OCI-LY7 (cell line): ENCODE measurements at regions not wholly inside any gene's neighbourhood (a gene's known extent, or its start where the extent isn't known, plus 50 kb on each side); places are given as distances from the start of the nearest gene placed in this dataset.

ENCODE experiments used
- CTCF ChIP-seq: fragments of 200-600 bp; sonication (generic); conservative IDR thresholded peaks from 2 replicates; pipeline ENCODE4 v1.5.1; 2014; ENCODE audit warnings: mild to moderate bottlenecking, antibody characterized with exemption, low read length, moderate library complexity, mixed read lengths
- EZH2phosphoT487 ChIP-seq: fragments of 200-600 bp; sonication (generic); IDR thresholded peaks from 2 replicates; pipeline ENCODE4 v1.6.1; 2018; ENCODE audit warnings: low read depth, borderline replicate concordance, mild to moderate bottlenecking, mixed run types, antibody characterized with exemption, low read length, moderate library complexity, mixed read lengths

DNA sequence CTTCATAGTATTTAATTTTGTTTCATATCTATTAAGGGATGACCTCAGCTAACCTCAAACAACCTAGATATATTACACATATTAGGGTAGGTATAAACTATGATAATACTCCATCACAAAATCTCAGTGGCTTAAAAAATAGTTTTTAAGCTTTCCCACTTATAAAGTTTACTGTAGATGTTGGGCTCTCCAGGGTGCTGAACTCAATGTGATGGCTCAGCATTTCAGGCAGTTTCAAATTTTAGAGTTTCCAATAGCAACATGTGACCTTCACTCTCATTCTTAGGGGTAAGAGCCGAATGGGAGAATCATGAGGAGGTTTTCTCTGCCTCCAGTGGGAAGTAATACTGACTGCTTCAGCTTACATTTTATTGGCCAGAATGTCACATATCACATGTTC is 357.3 kb downstream of the MEI4 start:
- no peak for TF ChIP-seq CTCF
- no peak for TF ChIP-seq EZH2phosphoT487
